ENCODE measurements at regions not wholly inside any gene's neighbourhood (a gene's known extent, or its start where the extent isn't known, plus 50 kb on each side); places are given as distances from the start of the nearest gene placed in this dataset.

DNA sequence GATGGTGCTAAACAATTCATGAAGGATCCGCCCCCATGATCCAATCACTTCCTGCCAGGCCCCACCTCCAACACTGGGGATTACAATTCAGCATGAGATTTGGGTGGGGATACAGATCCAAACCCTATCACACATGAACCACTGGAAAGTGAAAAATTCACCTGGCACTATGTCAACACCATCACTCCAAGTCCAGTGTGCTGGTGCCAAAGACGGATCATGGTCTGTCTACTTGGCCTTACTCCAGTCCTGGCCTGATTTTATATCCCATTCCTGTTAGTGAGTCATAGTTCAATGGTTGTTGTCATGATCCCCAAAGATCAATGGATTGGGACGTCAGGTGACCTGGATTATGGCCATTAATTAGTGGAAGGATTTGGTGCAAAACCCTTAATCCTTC, 147.4 kb upstream of the RPS23 start:
- H3K4me1 ChIP-seq, result no peaks in the 10 kb centered on the region
- H3K4me3 ChIP-seq, result no peak overlapping the region
- intact Hi-C loops (cut with DNase I), result no loop called here
- no peaks in the 10 kb centered on the region for H3K27me3 ChIP-seq (ENCODE audit: insufficient read depth in 3 of 3, low read length in 2 of 3)
- no peak overlapping the region for H3K27ac ChIP-seq
- H3K9me3 ChIP-seq, result no peaks in the 10 kb centered on the region
- ATAC-seq (peak in 3 of 4 donors; percentile 39 to 59 (median 49)), DNase-seq (peak in 1 of 2 donors; percentile 31)
- no peak for TF ChIP-seq CTCF (IDR thresholded peaks at IDR 0.05)
- WGBS, 3 donors, result 15 to 39% (median 35%) methylated on average over 3 of the region's 3 CpGs
- no peaks in the 10 kb centered on the region for H3K36me3 ChIP-seq (ENCODE audit: insufficient read depth in 1 of 2, low read depth in 1 of 2)

DNA sequence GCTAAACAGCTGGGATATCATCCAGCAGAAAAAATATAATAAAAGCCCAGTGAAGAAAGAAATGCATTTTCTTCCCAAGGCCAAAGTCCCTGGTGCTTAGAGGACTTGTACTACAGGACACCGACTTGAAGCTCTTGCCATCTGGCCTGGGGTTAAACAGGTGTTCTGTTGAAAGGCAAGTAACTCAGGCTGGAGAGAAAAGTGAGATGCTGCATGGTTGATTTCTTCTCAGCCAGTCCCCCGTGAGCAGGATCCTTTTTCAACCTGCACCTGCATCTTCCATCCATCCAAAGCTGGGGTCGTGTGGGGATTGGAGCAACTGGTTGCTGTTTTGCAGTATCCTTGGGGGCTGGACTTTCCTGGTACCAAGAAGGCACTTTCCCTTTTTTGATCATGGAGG, 146.1 kb upstream of the RPS23 start:
- ATAC-seq, result no peak
- Histone ChIP-seq H3K36me3 (ENCODE audit: insufficient read depth in 1 of 2, low read depth in 1 of 2) (no peaks in the 10 kb centered on the region), H3K27ac (no peak overlapping the region), H3K4me1 (no peaks in the 10 kb centered on the region), H3K4me3 (no peak overlapping the region), H3K9me3 (no peaks in the 10 kb centered on the region), H3K27me3 (ENCODE audit: insufficient read depth in 3 of 3, low read length in 2 of 3) (no peaks in the 10 kb centered on the region)
- TF ChIP-seq CTCF (IDR thresholded peaks at IDR 0.05), result no peak
- intact Hi-C loops (cut with DNase I), result no loop called here
- 24 to 32% (median 25%) methylated on average over 3 of the region's 3 CpGs for WGBS, 3 donors
- no peak for DNase-seq

DNA sequence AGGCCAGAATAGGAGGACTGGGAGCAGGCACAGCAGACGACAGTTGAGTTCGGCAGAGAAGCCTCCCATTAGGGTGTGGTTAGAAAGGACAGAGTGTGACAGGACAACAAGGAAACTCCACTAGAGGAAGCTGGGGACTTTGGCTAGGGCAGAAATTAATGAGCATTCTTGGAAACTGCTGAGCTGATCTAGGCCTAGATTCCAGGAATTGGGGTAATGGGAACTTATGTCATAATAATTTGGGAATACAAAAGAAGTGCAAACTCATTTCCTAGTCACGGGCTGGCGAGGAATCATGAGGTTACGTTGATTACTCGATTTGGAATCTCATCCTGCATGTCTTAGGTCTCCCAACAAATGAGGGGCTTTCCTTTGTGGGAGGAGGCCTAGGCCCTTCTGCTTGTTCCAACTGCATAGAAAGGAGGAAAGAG, 144.6 kb upstream of the RPS23 start:
- intact Hi-C loops (cut with DNase I), result no loop called here
- Histone ChIP-seq H3K36me3 (ENCODE audit: insufficient read depth in 1 of 2, low read depth in 1 of 2) (no peaks in the 10 kb centered on the region), H3K4me3 (no peak overlapping the region), H3K27me3 (ENCODE audit: insufficient read depth in 3 of 3, low read length in 2 of 3) (no peaks in the 10 kb centered on the region), H3K27ac (peak overlapping the region; percentile 46), H3K4me1 (no peaks in the 10 kb centered on the region), H3K9me3 (no peaks in the 10 kb centered on the region)
- 30 to 32% (median 31%) methylated on average over 6 of the region's 6 CpGs for WGBS, 3 donors
- ATAC-seq (peak; percentile 11 to 45 (median 37)), DNase-seq (peak in 1 of 2 donors; percentile 57)
- no peak for TF ChIP-seq CTCF (IDR thresholded peaks at IDR 0.05)

DNA sequence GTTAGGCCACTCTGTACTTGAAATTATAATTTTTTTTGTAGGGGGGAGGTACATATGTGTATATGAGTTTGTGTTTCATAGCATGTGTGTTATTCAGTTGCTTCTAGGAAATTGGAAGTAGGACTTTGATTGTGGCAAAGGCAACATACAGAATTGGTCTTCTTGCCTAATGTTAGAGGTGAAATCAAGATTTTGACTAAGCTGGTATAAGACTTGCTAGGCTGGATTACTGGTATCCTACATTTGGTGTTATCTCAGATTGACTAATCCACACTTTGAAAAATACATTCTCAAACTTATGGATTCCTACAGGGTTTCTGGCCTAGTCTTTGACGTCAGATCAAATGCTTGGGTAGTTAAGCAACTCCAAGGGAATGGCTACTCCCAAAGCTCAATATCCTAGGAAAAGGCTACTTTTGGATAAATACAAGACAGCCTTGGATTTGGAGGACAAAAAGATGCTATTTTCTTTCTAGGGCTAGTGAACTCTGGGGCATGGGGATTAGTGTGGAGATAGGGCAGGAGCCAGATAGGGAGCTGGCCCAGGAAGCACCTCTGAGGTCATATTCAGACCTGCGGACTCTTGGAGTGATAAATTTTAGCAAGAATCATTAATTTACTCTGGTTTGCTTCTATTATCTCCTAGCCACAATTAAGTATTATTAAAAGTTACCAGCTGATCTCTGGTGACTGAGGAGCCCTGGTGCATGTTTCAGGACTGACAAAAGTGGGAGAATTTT, 144.0 kb upstream of the RPS23 start:
- no peak for ATAC-seq
- peak overlapping the region; percentile 46 for H3K27ac ChIP-seq

More for the DNA sequence above, 144.0 kb upstream of the RPS23 start:
- H3K4me3 ChIP-seq, result no peak overlapping the region
- no peak for TF ChIP-seq CTCF (IDR thresholded peaks at IDR 0.05)
- H3K4me1 ChIP-seq, result no peaks in the 10 kb centered on the region
- H3K36me3 ChIP-seq (ENCODE audit: insufficient read depth in 1 of 2, low read depth in 1 of 2), result no peaks in the 10 kb centered on the region
- DNase-seq, result no peak
- intact Hi-C loops (cut with DNase I), result no loop called here
- WGBS, 3 donors, result 45 to 83% (median 69%) methylated on average over 2 of the region's 2 CpGs
- H3K9me3 ChIP-seq, result no peaks in the 10 kb centered on the region
- H3K27me3 ChIP-seq (ENCODE audit: insufficient read depth in 3 of 3, low read length in 2 of 3), result no peaks in the 10 kb centered on the region

All from psoas muscle (tissue), 7 donors.